VCaP (cell line): ENCODE measurements at regions not wholly inside any gene's neighbourhood (a gene's known extent, or its start where the extent isn't known, plus 50 kb on each side); places are given as distances from the start of the nearest gene placed in this dataset.

Experiments
- H3K27ac ChIP-seq: fragments of 450-650 bp; 2 replicates; pipeline ENCODE4 v1.5.1; 2017
- TF ChIP-seq, protein P1 (sequence below): fragments of 450-650 bp; conservative IDR thresholded peaks from 2 replicates; pipeline ENCODE4 v1.5.1; 2017; ENCODE audit warnings: mild to moderate bottlenecking, moderate library complexity

DNA sequence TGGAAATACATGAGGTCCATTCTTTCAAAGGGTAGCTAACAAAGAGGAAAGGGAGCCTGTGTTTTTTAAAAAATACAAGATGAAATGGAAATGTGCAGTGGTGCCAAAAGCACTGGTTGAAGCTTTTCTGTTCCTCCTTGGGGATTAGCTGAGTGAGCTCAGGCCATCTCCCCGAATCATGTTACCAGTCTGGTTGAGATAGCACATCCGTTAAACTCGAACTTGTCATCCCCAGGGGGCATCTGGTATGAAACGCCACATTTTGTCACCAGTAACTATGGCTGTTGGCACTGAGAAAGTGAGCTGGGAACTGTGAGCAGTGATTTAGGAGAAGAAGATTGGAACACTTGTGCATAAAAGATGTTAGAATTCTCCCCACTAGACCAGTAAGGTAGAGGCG lies 196.2 kb downstream of the SAMD5 start:
- no peak overlapping the region for H3K27ac ChIP-seq
- TF ChIP-seq, protein P1, sequence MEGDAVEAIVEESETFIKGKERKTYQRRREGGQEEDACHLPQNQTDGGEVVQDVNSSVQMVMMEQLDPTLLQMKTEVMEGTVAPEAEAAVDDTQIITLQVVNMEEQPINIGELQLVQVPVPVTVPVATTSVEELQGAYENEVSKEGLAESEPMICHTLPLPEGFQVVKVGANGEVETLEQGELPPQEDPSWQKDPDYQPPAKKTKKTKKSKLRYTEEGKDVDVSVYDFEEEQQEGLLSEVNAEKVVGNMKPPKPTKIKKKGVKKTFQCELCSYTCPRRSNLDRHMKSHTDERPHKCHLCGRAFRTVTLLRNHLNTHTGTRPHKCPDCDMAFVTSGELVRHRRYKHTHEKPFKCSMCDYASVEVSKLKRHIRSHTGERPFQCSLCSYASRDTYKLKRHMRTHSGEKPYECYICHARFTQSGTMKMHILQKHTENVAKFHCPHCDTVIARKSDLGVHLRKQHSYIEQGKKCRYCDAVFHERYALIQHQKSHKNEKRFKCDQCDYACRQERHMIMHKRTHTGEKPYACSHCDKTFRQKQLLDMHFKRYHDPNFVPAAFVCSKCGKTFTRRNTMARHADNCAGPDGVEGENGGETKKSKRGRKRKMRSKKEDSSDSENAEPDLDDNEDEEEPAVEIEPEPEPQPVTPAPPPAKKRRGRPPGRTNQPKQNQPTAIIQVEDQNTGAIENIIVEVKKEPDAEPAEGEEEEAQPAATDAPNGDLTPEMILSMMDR: no peak

DNA sequence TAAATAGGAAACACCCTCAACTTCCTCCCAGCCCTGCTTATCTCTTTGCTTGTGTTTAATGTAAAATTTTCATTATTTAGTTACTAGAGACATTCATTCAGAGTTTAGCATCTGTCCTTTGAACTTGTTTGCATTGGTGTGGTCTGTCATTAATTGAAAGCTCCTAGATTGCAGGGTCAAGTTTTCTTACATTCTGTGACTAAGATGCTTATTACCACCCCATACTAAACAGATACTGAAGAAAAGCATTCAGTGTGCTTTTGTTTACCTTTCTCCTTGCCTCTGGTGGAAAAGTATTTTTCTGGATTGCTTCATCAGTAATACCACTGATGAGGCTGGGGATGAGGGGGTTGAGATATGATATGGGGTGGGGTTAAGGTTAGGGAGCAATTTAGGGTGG lies 199.0 kb downstream of the SAMD5 start:
- H3K27ac ChIP-seq: no peak overlapping the region
- TF ChIP-seq, protein P1: no peak

DNA sequence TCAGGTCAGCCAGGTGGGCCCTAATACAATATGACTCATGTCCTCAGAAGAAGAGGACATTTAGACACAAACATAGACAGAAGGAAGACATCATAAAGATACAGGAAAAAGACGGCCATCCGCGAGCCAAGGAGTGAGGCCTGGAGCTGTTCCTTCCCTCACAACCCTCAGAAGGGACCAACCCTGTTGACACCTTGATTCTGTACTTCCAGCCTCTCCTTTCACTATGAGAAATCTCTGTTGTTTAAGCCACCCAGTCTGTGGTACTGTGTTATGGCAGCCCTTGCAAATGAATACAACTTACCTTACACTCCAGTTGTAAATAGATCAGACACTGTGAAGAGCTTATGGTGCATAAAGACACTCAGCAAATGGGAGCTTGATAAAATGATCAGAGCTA lies 199.7 kb downstream of the SAMD5 start:
- H3K27ac ChIP-seq: no peak overlapping the region
- TF ChIP-seq, protein P1: no peak

DNA sequence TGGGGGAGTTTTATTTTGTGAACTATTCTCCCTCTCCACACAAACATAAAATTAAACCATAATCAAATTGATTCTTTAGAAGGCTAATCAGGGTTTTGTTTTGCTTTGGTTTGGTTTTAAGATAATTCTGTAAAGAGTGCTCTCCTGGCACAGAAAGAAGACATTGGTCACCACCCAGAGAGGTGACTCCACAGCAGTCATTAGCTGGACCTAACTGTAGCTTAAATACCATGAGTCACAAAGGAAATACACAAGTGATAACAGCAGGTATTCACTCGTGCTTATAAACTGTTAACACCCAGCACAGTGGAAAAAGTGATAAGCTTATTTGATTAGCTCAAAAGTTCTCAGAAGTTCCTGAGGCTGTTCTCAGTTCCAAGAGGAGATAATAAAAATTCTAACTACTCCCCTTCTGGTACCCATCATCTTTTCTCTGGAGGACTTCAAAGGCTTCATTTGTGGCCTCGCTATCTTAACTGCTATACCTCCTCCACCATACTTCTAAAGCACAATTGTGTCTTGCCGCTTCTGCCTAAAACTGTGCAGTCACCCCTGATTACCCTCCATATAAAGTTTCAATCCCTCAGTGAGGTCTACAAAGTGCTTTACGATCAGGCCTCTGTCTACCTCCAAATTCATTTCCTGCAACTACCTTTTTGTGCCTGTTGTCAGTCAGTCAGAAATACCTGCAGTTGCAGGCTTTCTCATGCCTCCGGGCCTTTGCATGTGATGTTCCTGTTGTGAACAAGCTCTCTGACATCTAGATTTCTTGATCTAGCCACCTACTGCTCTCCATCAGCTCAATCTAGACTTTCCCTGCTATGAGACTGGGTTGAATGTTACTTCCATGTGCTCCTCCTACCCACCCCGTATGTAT lies 201.1 kb downstream of the SAMD5 start:
- no peak overlapping the region for H3K27ac ChIP-seq
- TF ChIP-seq, protein P1: no peak

DNA sequence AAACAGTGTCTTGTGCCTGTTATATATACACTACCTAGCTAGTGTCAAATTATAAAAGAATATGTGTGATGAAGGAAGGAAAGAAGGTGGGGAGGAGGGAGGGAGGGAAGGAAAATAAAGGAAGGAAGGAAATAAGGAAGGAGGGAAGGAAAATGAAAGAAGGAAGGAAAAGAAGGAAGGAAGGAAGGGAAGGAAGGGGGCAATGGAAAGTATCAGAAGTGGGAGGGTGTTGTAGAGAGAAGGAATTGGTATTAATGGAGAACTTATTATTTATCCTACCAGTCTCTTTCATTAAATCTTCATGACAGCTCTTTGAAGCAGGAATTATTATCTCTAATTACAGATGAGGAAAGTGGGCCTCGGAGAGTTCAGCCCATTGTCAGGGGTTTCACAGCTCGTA lies 202.4 kb downstream of the SAMD5 start:
- no peak overlapping the region for H3K27ac ChIP-seq
- TF ChIP-seq, protein P1: no peak

DNA sequence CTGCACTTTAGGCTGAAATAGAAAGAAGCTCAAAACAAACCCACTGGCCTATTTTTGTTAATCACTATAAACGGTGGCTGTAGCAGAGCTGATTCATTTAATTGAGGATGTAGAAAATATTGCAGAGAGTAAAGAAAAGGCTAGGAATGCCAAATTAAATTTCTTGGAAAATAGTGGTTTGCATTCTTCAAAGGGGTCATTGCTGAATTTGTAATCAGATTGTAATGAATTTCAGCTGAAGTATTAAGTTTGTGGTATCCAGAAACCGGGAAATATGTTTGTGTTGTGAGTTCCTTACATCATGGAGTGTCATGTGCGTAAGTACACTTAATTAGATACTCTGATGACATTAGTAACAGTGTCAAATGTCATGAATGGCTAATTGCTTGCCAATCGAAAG lies 203.0 kb downstream of the SAMD5 start:
- TF ChIP-seq, protein P1: no peak

DNA sequence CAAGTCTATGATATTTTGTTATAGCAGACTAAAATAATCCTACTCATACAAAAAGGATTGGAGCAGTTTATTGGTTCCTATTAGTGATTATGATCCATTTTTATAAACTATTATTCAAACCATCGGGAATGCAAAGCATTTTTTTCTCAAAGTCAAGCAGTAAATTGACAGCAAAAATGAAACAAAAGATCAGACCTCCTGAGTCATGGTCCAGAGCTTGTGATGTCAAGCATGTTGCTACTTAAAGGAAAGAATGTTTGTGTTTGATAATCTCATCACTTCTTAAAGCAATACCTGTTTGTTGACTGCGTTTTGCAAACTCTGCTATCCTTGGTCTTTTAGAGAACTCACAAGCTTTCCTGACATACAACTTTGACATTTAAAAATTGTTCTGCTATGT lies 204.4 kb downstream of the SAMD5 start:
- H3K27ac ChIP-seq: no peak overlapping the region
- TF ChIP-seq, protein P1: no peak

More for the DNA sequence above, 203.0 kb downstream of the SAMD5 start:
- H3K27ac ChIP-seq: no peak overlapping the region
